ENCODE measurements at regions not wholly inside any gene's neighbourhood (a gene's known extent, or its start where the extent isn't known, plus 50 kb on each side); places are given as distances from the start of the nearest gene placed in this dataset.

- TF ChIP-seq CTCF (IDR thresholded peaks at IDR 0.05; ENCODE audit: insufficient read depth, low read depth, low read length): no peak
- H3K4me3 ChIP-seq (ENCODE audit: low read depth, low read length): no peak overlapping the region
- no peak for DNase-seq (ENCODE audit: low read depth)
These were observed 78.9 kb upstream of the MPPED2 start for GRCh38 chr11:30665067-30665466.

- no peak for TF ChIP-seq CTCF (IDR thresholded peaks at IDR 0.05; ENCODE audit: insufficient read depth, low read depth, low read length)
- no peak for DNase-seq (ENCODE audit: low read depth)
- no peak overlapping the region for H3K4me3 ChIP-seq (ENCODE audit: low read depth, low read length)
These were observed 67.5 kb upstream of the MPPED2 start for GRCh38 chr11:30653606-30654005.

GRCh38 chr11:30652801-30653200 is 66.6 kb upstream of the MPPED2 start:
- DNase-seq (ENCODE audit: low read depth): no peak

GRCh38 chr11:30650266-30650665 is 64.1 kb upstream of the MPPED2 start:
- no peak for TF ChIP-seq CTCF (IDR thresholded peaks at IDR 0.05; ENCODE audit: insufficient read depth, low read depth, low read length)
- no peak for DNase-seq (ENCODE audit: low read depth)
- H3K4me3 ChIP-seq (ENCODE audit: low read depth, low read length): no peak overlapping the region

More at GRCh38 chr11:30652801-30653200, 66.6 kb upstream of the MPPED2 start:
- TF ChIP-seq CTCF (IDR thresholded peaks at IDR 0.05; ENCODE audit: insufficient read depth, low read depth, low read length): no peak
- H3K4me3 ChIP-seq (ENCODE audit: low read depth, low read length): no peak overlapping the region

All from fibroblast of villous mesenchyme (primary cell).